ENCODE measurements at regions not wholly inside any gene's neighbourhood (a gene's known extent, or its start where the extent isn't known, plus 50 kb on each side); places are given as distances from the start of the nearest gene placed in this dataset.
A peak's percentile ranks its signal among the peaks of the same experiment; 100 is the strongest.

DNA sequence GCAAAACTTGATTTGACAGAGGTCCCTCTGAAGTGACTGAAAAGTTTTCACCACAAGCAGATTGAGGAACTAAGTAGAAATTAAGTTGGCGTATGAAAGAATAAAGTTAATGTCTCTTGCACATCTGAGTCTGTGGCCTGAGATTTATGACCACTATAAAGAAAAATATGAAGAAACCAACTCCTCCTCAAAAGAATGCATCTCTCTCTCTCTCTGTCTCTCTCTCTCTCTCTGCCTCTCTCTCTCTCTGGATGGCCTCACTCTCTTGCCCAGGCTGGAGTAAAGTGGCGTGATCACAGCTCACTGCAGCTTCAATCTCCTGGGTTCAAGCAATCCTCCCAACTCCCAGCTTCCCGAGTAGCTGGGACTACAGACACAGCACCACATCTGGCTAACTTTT lies 55.2 kb downstream of the RPL22L1 start:
- no peak for DNase-seq (ENCODE audit: low read depth)

DNA sequence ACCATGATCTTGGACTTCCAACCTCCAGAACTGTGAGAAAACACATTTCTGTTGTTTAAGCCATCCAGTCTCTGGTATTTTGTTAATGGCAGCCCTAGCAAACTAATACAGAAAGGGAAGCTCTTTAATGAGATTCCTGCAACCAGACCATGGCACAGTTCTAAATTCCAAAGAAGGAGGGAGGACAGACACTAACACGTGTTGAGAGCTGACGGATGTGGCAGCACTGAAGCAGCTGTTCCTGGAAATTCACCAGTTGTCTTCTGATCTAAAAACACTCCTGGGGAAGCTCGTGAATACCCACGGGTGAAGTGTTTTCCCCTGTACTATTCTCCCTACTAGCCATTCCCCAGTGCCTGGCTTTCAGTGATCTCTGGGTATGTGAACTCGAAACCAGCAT lies 56.7 kb downstream of the RPL22L1 start:
- DNase-seq (ENCODE audit: low read depth): no peak
- H3K4me3 ChIP-seq (ENCODE audit: control insufficient read depth, low read depth, low read length): no peak overlapping the region
- TF ChIP-seq, protein P1, sequence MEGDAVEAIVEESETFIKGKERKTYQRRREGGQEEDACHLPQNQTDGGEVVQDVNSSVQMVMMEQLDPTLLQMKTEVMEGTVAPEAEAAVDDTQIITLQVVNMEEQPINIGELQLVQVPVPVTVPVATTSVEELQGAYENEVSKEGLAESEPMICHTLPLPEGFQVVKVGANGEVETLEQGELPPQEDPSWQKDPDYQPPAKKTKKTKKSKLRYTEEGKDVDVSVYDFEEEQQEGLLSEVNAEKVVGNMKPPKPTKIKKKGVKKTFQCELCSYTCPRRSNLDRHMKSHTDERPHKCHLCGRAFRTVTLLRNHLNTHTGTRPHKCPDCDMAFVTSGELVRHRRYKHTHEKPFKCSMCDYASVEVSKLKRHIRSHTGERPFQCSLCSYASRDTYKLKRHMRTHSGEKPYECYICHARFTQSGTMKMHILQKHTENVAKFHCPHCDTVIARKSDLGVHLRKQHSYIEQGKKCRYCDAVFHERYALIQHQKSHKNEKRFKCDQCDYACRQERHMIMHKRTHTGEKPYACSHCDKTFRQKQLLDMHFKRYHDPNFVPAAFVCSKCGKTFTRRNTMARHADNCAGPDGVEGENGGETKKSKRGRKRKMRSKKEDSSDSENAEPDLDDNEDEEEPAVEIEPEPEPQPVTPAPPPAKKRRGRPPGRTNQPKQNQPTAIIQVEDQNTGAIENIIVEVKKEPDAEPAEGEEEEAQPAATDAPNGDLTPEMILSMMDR (conservative IDR thresholded peaks at IDR 0.05; ENCODE audit: control insufficient read depth, insufficient read depth, low read depth, low read length): no peak

More for the DNA sequence above, 55.2 kb downstream of the RPL22L1 start:
- H3K4me3 ChIP-seq (ENCODE audit: control insufficient read depth, low read depth, low read length): no peak overlapping the region
- TF ChIP-seq, protein P1 (conservative IDR thresholded peaks at IDR 0.05; ENCODE audit: control insufficient read depth, insufficient read depth, low read depth, low read length): no peak

DNA sequence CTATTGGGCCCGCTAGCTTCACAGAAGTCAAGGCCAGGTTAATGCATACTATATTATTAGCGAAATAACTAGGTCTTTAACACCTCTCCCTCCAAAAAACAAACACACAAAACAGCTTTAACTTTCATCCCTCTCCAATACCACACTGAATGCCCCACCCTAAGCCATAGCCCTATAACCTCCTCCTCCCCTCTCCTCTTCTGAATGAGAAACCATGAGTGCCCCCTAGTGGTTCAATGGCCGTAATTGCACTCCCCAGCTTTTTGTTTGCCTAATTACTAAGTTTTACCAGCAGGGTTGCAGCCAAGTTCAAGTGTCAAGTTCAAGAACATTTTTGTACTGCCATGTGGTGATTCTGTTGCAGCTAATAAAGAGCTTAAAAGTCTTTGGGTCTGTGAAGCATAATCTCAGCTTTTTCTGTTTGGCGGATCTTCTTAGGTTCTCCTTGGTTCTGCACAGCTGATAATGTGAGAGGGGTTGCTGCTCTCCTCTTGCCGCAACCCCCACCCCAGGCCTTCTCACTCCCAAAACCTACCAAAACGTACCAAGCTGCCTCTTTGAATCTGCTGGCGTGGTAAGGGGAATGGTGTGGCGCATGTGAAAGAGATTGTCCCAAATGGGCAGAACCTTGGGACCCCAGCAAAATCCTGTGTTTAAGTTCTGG lies 57.9 kb downstream of the RPL22L1 start:
- H3K4me3 ChIP-seq (ENCODE audit: control insufficient read depth, low read depth, low read length): no peak overlapping the region
- peak; percentile 89 for DNase-seq (ENCODE audit: low read depth)
- TF ChIP-seq, protein P1 (conservative IDR thresholded peaks at IDR 0.05; ENCODE audit: control insufficient read depth, insufficient read depth, low read depth, low read length): peak; percentile 95

DNA sequence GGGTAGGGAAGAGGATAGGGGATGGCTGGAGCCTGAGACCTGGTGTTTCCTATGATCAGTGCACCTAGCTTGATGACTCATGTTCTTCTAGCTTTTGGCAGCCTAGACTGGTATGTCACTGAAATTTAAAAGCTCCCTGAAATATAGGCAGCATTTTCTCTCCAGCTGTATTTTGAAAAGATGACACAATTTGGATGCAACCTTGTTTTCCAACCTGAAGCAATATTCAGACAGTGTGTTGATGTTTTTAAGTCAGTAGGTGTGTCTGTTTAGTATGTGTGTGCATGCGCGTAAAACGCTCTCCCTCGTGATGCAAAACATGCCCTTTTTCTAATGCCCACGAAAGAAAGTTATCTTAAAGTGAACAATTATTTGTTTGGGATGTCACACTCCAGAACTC lies 58.5 kb downstream of the RPL22L1 start:
- TF ChIP-seq, protein P1 (conservative IDR thresholded peaks at IDR 0.05; ENCODE audit: control insufficient read depth, insufficient read depth, low read depth, low read length): no peak
- no peak overlapping the region for H3K4me3 ChIP-seq (ENCODE audit: control insufficient read depth, low read depth, low read length)
- DNase-seq (ENCODE audit: low read depth): peak; percentile 74

DNA sequence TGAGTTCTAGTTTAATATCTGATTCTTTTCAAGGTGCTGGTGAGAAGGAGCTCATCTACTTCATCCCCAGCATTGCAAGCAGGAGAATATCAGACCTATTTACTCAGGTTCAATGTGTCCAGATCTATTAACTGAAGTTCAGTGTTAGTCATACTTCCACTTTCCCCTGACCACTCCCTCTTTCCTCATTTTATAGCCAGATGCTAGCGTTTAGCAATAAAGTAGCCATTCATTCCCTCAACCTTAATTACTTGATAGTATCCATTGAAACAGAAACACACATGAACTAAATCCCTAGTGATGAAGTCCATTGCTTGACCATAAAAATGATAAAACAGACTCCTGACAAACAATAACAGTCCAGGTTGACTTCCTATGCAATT lies 60.0 kb downstream of the RPL22L1 start:
- no peak overlapping the region for H3K4me3 ChIP-seq (ENCODE audit: control insufficient read depth, low read depth, low read length)
- peak; percentile 84 for DNase-seq (ENCODE audit: low read depth)
- TF ChIP-seq, protein P1 (conservative IDR thresholded peaks at IDR 0.05; ENCODE audit: control insufficient read depth, insufficient read depth, low read depth, low read length): no peak

DNA sequence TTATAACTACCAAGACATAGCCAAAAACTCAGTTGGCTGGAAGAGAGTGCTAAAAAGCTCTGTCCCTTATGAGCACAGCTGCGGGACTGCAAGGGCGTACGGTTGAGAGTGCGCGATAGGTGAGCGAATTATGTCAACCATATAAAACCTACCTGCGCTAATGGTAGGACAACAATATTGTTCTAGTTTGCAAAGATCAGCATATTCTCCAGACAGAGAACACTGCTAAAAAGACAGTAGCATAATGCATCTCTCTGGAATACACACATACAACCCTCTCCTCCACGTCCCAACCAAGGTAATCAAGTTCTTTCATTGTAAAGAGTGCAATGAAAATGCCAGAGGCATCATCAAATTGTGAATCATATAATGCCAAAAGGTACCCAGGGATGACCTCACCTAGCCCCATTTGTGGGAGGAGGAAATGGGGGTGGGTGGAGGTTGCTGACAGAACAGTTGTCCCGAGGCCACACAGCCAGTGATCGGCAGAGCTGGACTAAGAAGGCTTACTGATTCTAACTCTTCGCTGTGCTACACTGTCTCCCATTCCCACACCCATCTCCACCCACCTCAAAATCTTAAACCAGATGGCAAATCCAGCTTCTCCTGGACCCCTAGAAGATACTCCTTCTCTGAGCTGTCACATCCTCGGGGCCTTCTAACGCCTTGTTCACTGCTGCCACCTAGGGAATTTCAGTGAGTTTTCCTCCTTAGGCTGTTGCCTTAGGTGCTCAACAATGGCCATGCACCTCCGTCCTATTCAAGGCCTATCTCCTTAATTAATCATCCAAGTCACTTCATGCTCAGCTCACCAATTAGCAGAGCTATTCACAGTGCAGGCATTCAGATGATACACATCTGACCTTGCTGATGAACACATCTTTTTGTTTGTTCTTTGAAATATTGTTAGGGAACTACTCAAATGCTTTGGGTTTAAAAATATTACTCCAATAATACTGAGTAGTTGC lies 60.7 kb downstream of the RPL22L1 start:
- TF ChIP-seq, protein P1 (conservative IDR thresholded peaks at IDR 0.05; ENCODE audit: control insufficient read depth, insufficient read depth, low read depth, low read length): peak; percentile 87
- peak; percentile 88 for DNase-seq (ENCODE audit: low read depth)
- no peak overlapping the region for H3K4me3 ChIP-seq (ENCODE audit: control insufficient read depth, low read depth, low read length)
